ENCODE measurements at regions not wholly inside any gene's neighbourhood (a gene's known extent, or its start where the extent isn't known, plus 50 kb on each side); places are given as distances from the start of the nearest gene placed in this dataset.

DNA sequence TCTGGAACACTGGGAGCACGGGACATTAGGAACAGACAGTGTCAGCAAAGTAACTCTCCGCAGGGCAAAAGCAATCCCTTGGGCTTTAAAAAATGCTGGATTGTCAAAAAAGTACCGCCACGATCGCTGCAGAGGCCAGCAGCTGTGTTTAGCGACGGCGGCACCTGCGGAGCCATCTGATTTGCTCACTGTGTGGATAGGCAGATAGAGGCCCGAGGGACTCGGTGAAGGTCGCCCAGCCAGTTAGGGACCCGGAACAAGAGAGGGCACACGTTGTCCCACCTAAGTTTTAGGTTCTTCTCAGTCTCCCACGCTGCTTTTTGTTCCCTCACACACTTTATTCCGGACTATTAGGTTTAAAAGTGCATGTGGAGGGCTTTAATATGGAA, 238.3 kb downstream of the TEX29 start:
- no peak overlapping the region for H3K9ac ChIP-seq (ENCODE audit: extremely low read depth, insufficient read length, low read length)
- no peaks in the 10 kb centered on the region for H3K36me3 Mint-ChIP-seq (ENCODE audit: insufficient read depth in 1 of 3, low read depth in 3 of 3)
- WGBS (ENCODE audit: extremely low coverage, insufficient read length, low lambda C conversion rate): no CpG with 5 or more reads among the region's 16 CpGs

More for the DNA sequence above, 238.3 kb downstream of the TEX29 start:
- peaks cover 13% of the 10 kb centered on the region in 2 experiments for H3K4me1 Mint-ChIP-seq
- H3K4me3 Mint-ChIP-seq: no peak overlapping the region
- H3K18ac ChIP-seq (ENCODE audit: insufficient read length, low read depth, low read length): no peak overlapping the region
- H3K27me3 ChIP-seq (ENCODE audit: insufficient read depth, low read length): no peaks in the 10 kb centered on the region
- TF ChIP-seq, protein P1, sequence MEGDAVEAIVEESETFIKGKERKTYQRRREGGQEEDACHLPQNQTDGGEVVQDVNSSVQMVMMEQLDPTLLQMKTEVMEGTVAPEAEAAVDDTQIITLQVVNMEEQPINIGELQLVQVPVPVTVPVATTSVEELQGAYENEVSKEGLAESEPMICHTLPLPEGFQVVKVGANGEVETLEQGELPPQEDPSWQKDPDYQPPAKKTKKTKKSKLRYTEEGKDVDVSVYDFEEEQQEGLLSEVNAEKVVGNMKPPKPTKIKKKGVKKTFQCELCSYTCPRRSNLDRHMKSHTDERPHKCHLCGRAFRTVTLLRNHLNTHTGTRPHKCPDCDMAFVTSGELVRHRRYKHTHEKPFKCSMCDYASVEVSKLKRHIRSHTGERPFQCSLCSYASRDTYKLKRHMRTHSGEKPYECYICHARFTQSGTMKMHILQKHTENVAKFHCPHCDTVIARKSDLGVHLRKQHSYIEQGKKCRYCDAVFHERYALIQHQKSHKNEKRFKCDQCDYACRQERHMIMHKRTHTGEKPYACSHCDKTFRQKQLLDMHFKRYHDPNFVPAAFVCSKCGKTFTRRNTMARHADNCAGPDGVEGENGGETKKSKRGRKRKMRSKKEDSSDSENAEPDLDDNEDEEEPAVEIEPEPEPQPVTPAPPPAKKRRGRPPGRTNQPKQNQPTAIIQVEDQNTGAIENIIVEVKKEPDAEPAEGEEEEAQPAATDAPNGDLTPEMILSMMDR (conservative IDR thresholded peaks at IDR 0.05): no peak
- H3K23me2 ChIP-seq (ENCODE audit: insufficient read length, low read depth, low read length, poor library complexity, severe bottlenecking): no peaks in the 10 kb centered on the region
- no peak overlapping the region for H3K14ac ChIP-seq (ENCODE audit: insufficient read depth, low read length)
- no peak overlapping the region for H3T11ph ChIP-seq (ENCODE audit: low read length)
- no peak overlapping the region for H2AFZ ChIP-seq (ENCODE audit: low read length)
- no peak overlapping the region for H2BK5ac ChIP-seq (ENCODE audit: insufficient read length, low read length)
- no peak overlapping the region for H2BK20ac ChIP-seq (ENCODE audit: low read depth, low read length, poor library complexity, severe bottlenecking)
- no peaks in the 10 kb centered on the region for H3K9me3 ChIP-seq (ENCODE audit: control insufficient read depth, low read depth, low read length)
- H3K27ac ChIP-seq (ENCODE audit: insufficient read length, low read depth, low read length): no peak overlapping the region
- H3K4me1 ChIP-seq (ENCODE audit: insufficient read depth, low read length): no peaks in the 10 kb centered on the region; the same call in 1 of the 2 replicates
- no peak overlapping the region for H2BK120ac ChIP-seq (ENCODE audit: low read depth, low read length, poor library complexity, severe bottlenecking)
- peaks cover 27% of the 10 kb centered on the region for H3K27me3 Mint-ChIP-seq (ENCODE audit: low read depth)
- H2BK12ac ChIP-seq (ENCODE audit: insufficient read length, low read depth, low read length): no peak overlapping the region
- no peak overlapping the region for H4K5ac ChIP-seq (ENCODE audit: insufficient read length, low read depth, low read length)
- no peaks in the 10 kb centered on the region for H3K9me3 Mint-ChIP-seq
- no peaks in the 10 kb centered on the region for H4K20me1 ChIP-seq (ENCODE audit: control insufficient read depth, insufficient read depth, insufficient read length)
- H3K27ac Mint-ChIP-seq: 0 out of 7 replicates have a peak overlapping the region, but pooled peaks of 1 of the 3 experiments have one; percentile 16
- H3K4me2 ChIP-seq (ENCODE audit: insufficient read depth, insufficient read length, low read length): no peak overlapping the region
- no peak overlapping the region for H3K4ac ChIP-seq (ENCODE audit: low read depth, low read length)
- H3K79me1 ChIP-seq (ENCODE audit: insufficient read depth, low read depth, low read length, poor library complexity, severe bottlenecking): no peaks in the 10 kb centered on the region
- H4K91ac ChIP-seq (ENCODE audit: insufficient read length, low read depth, low read length): no peak overlapping the region
- no peak overlapping the region for H3K23ac ChIP-seq (ENCODE audit: insufficient read length, low read depth, low read length)
- no peak for DNase-seq
- no peak overlapping the region for H2AK5ac ChIP-seq (ENCODE audit: insufficient read length, low read length)
- no peak overlapping the region for H4K8ac ChIP-seq (replicated peaks; ENCODE audit: insufficient read length, low read depth, low read length)
- no peaks in the 10 kb centered on the region for H3K79me2 ChIP-seq (ENCODE audit: insufficient read depth, low read length)
- H3K56ac ChIP-seq (ENCODE audit: insufficient read length, low read depth, low read length): no peak overlapping the region
- no peak overlapping the region for H2BK15ac ChIP-seq (ENCODE audit: low read depth, low read length)
